ENCODE measurements at regions not wholly inside any gene's neighbourhood (a gene's known extent, or its start where the extent isn't known, plus 50 kb on each side); places are given as distances from the start of the nearest gene placed in this dataset.

DNA sequence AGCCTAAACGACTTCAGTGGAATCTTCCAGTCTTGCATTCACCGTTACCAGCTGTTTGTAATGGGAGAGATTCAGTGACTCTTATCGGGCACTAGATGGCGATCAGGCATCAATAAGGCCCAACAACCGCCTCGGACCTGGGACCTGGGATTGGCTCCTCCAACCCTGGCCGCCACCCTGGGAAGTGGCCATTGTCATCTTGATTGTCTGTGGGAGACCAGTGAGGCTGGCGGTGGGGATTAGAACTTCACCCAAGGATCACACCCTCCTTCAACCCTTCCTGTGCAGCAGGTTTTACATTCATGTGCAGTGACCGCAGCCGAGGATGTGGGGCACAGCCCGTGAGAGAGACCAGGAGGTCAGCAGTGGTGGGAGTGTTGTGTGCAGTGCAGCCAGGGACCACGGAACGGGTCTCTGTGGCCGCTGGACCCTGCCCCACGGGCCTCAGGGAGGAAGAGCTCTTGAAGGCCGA is 85.3 kb downstream of the SPP2 start:
- TF ChIP-seq, protein P1, sequence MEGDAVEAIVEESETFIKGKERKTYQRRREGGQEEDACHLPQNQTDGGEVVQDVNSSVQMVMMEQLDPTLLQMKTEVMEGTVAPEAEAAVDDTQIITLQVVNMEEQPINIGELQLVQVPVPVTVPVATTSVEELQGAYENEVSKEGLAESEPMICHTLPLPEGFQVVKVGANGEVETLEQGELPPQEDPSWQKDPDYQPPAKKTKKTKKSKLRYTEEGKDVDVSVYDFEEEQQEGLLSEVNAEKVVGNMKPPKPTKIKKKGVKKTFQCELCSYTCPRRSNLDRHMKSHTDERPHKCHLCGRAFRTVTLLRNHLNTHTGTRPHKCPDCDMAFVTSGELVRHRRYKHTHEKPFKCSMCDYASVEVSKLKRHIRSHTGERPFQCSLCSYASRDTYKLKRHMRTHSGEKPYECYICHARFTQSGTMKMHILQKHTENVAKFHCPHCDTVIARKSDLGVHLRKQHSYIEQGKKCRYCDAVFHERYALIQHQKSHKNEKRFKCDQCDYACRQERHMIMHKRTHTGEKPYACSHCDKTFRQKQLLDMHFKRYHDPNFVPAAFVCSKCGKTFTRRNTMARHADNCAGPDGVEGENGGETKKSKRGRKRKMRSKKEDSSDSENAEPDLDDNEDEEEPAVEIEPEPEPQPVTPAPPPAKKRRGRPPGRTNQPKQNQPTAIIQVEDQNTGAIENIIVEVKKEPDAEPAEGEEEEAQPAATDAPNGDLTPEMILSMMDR (IDR thresholded peaks at IDR 0.05), result peak in 1 of 3 donors; percentile 54
- no peak for TF ChIP-seq POLR2A (IDR thresholded peaks at IDR 0.05)

Measured in lower leg skin (tissue), 3 donors.